EH (cell line): ENCODE measurements at regions not wholly inside any gene's neighbourhood (a gene's known extent, or its start where the extent isn't known, plus 50 kb on each side); places are given as distances from the start of the nearest gene placed in this dataset.

Source experiments
- DNase-seq: peaks from one replicate; pipeline ENCODE4 v3.0.0-alpha.2; 2015; ENCODE audit warnings: low read depth

DNA sequence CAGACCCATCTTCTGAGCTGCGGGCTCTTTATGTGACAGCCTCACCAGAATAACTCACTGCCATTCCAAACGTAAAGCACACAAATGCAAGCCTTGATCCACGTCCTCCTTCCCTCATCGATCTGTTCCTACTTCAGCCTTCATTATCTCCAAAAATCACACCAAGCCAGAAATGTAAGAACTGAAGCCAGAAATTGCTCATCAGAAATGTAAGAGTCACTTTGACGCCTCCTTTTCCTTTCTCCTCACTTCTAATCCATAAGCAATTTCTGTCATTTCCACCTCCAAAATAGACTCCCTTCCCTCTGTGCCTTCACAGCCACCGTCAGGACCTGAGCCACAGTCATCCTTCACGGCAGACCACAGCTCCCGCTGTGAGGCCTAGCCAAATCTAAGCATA is 387.3 kb upstream of the B3GAT1 start:
- no peak for DNase-seq

DNA sequence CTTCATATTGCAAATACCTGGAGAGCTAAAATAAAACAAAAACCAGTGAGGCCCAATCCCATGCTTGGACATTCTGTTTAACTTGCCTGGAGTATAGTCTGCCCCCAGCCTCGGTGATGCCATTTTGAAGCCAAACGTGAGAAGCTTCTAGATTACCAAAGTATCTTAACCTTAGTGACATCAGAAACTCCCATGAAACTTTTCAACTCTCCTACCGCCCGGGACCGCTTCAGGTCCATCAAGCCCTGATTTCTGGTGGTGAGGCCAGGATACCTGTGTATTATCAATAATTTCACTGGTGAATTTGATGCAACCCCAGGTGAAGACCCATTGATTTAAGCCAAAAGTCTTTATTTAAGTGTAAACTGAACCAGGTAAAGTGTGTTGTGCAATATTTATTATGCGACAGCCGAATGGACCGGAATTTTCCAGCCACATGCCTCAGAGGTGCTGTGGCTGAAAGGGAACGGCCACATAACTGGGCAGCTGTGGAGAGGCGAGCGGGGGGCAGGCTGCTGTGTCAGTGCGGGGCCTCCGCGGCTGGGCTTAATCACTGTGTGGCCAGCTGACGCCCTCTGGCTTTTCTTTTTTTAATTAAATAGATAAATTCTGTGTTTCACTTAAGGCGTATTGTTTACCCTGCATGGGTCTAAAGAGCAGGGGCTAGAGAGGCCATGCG is 385.5 kb upstream of the B3GAT1 start:
- DNase-seq = no peak

DNA sequence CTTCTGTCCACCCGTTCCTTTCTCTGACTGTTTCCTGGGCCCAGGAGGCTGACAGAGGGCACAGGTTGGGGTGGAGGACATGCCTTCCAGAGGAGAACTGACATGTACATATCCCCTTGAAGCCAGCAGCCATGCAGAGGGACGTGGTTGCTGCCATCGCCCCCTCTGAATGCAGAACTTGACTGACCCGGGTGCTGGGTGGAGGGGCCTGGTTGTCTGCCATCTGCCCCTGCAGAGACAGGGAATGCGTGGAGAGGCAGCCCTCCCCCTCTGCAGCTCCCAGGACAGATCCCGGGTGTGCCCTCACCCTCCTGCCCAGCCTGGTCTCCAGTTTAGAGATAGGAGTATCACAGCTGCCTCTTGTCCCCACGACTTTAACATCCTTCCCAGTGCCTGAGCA is 383.0 kb upstream of the B3GAT1 start:
- DNase-seq = no peak

DNA sequence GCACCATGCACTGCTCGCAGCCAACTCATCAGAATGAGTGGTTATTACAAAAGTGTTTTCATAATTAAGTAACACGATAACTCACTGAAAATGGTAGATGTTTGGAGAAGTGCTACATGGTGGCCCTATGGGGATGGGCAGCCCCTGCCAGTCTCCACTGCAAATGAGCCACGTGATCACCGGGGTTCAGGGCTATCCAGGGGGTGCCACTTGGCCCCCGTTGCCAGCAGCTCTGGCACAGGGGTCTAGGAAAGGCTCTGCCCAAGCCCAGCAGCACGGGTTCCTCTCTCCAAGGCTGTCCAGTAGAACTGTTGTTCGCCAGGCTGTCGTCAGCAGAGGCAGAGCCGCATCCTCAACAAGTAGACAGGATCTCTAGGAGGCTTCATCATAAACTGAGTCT is 382.1 kb upstream of the B3GAT1 start:
- no peak for DNase-seq

DNA sequence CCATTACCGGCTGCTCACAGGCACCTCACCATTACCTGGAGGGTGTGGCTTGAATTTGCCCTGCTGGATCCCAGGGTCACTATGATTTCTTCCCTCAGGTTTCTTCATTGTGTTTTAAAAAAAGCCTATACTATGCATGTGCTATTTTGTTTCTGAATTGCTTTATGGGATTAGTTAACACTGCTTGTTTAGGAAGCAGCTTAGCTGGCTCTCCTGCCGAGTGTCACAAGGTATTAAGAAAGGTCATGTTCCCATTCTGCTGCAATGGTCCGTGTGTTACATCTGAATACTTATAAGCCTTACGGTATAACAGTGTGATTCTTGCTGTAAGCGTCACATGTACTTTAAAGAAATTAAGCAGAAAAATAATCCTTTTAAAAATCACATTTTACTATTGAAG is 380.6 kb upstream of the B3GAT1 start:
- DNase-seq = no peak

DNA sequence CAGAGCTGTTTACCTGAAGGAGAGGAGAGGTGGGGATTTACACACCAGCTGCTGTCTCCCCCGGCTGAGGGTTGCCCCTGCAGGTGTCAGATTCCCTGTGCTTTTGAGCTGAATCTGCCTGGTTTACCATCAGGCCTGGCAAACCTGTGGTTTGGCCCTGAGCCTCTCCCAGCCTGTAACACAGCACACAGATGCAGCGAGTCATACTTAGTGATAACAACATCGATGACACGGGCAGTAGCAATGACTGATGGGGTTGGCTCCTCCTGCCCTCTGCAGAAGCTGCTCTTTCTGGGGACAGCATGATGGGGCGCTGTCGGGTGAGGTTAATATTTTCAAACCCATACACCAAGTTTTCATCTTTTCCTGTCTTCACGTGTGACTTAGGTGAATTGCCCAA is 380.0 kb upstream of the B3GAT1 start:
- DNase-seq = no peak

DNA sequence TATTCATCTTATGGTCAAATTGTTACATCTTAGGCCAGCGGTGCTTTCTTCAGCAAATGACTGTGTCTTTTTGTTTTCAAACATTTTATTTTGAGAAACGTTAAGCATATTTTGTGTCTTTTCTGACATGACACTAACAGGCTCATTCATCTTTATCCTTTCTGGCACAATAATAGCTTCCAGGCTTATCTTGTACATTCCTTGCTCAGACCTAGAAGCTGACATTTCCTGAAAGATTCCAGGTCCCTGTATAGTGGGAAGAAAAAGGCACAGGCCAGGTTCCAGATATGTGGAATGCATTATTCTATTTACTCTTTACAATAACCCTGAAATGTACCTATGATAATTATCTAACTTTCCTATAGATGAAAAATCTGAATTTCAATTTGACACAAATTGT is 379.1 kb upstream of the B3GAT1 start:
- no peak for DNase-seq

DNA sequence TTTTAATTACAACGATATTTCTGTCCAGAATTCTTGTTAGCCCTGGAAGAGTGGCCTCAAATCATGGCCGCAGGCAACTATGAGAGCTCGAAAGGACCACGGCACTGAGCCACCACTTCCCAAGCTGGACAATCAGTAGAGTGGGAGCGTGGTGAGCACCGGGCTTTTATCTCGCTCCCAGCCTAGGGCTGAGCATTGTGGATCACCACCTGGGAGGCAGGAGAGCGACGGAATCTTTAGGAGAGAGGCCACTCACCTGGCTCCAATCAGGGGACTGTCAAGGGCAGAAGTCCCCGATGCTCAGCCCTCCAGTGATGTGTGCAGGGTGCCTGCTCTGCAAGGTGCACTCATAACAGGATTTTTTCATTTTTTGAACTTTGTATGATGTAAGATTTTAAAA is 377.1 kb upstream of the B3GAT1 start:
- no peak for DNase-seq

DNA sequence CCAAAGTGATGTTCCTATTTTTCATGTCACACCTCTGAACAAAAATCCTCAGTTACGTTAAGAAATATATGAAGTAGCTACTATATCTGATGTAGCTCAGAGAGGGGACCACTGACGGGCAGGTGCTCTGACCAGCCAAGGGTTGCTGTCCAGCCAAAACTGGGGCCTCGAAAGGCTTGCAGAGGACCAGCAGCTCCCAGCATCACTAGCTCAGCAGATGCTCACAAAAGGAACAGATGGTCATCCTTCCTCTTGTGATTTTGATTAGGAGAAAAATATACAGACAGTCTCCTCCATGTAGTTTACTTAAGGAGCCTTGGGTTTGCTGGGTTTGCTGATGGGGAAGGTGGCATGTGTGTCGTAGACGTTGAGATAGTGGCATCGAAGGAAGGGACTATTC is 374.6 kb upstream of the B3GAT1 start:
- DNase-seq = no peak

DNA sequence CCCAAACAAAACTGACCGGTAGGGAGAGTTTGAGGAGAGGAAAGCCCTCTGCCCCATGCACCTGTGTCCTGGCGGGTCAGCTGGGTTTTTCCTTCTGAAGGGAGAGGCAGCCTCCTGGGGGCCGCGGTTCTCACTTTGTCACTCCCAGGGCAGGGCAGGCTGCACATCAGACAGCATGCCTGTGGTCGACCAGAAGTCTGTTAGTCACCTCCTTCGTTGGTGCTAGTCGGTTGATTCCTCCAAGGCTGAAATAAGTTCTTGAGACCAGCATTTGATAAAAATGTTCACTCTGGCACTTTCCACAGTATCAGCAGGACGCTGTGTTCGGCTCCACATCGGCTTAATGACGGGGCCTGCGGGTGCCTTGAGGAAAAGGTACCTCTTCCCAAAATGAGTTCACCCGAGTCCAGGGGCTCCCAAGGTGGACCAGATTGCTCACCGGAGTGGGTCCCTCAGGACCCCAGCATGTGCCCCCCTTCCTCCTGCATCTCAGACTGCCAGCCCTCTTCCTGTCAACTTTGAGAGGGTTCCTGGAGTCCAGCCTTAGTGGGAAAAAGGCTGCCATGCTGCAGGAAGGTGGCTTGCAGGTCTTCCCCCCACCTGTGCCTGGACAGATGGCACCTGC is 373.7 kb upstream of the B3GAT1 start:
- no peak for DNase-seq

DNA sequence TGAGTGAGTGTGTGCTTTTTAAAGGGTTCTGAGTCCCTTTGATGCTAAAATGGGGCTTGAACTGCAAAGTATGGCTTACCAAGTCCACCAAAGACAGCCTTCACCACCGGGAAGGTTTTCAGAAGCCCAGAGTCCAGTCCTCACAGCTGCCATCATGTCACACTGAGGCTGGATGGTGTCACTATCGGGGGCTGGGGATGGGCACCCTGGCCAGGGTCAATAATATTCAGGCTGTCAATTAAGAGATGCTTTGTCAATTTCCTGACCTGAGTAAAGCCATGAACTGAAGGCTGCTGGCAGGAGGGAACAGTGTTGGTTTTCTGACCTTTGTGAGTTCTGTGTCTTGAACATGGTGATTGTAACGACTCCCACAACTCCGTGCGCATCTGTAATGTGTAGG is 373.0 kb upstream of the B3GAT1 start:
- DNase-seq = no peak

DNA sequence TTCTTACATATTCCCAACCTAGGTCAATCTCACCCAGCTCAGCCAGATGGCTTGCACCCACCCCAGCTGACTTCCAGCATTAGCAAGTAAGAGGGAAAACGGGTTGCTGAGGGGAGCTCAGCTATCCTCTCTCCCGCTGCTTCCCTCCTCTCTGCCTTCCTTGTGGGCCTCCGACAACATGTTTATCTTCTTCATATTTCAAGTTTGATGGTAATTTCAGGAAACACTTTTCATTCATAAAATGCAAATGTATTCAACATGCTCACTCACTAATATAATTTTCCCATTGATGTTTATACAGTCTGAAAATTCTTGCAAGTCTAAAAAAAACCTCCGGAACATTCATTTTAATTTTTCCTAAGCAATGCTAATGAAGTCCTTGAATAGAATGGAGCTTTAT is 372.5 kb upstream of the B3GAT1 start:
- no peak for DNase-seq

DNA sequence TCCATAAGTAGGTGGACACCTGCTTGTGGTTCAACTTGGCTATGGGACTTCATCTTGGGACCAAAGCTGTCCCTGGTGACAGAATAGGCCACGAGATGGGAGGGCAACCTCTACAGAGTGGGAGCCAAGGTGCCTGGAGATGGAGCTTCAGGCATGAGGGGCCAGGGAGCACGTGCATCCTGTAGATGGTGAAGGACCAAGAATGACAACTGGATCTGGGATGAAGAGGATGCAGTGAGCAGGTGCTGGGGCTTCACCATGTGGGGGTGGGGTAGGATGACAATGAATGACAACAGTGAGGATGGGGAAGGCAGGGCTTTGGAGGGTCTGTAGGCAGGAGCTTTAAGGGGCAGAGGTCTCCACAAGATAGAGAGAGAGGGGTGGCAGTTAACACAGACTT is 372.0 kb upstream of the B3GAT1 start:
- no peak for DNase-seq

DNA sequence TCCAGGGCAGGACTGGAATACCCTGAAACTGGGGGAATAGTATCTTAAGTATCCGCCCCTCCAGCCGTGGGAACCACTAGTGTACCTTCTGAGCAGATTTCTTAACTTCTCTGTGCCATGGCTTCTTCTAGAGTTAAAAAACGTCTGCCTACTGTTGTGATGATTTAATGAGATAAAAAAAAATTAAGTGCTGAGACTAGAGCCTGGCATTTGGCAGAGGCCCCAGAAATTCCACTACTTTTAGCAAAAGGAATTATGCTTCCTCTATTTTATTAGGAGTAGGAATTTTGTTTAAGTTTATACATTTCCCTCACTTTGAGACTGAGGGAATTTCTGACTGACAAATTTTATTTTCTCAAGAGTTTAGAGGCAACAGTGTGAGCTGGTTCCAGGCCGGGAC is 371.2 kb upstream of the B3GAT1 start:
- DNase-seq = no peak

DNA sequence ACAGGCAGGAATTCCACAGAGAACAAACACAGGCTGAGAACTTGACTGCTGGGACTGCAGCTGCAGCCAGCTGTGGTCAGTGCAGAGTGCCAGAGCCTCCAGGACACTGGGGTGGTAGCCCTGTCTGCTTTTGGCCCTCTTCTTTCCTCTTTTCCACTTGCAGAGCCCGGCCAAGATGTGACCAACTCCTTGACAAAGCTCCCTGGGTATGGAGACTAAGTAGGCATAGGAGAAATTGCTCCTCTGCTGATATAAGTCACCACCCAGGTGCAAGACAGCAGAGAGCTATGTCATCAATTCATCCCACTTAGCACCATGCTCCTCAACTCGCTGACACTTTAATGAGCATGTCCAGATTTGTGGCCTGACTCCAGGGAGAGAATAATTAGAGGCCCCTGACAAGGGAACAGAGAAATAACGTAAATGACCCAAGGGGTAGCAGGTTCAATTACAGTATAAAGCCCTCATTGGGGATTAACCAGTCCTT is 369.4 kb upstream of the B3GAT1 start:
- no peak for DNase-seq

DNA sequence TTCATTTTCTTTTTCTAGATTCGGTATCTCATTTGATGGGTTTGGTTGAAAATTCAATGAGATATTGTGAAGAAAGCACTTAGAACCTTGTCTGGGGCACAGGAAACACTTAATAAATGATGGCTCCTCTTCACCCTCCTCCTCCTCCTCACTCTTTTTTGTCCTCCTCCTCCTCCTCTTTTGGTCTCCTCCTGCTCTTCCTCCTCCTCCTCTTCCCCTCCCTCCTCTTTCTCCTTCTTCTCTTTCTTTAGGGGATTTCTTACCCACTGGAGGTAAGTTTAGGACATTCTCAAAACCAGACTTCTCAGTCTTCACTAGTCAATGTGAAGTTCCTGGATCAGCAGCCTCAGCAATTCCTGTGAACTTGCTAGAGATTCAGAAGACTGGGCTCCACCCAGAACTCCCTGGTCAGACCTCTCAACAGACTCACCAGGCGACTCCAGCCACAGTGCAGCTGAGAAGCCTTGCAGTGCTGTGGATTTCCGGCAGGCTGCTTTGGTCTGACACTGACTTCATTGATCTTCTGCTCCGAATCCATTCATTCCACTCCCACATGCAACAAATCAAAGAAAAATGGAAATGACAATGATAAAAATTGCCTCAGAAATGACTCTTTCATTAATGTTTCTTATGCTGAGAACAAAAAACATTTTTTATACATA is 368.6 kb upstream of the B3GAT1 start:
- DNase-seq = no peak

DNA sequence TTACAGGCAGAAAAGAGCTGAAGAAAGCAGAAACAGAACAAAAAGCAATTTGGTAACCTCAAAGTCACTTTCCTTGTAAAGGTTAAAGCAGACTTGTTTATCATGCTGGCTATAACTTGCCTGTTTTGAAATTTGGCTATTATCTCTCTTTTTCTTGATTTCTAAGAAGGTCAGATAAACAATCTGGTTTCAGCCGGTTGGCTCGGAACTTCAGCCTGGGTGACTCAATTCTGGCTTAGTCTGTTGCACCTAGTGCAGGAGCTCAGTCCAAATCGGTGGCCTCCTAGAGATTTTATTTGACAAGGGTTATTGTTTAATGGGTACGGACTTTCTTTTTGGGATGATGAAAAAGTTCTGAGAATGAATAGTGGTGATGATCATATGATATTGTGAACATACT is 367.1 kb upstream of the B3GAT1 start:
- DNase-seq = no peak

DNA sequence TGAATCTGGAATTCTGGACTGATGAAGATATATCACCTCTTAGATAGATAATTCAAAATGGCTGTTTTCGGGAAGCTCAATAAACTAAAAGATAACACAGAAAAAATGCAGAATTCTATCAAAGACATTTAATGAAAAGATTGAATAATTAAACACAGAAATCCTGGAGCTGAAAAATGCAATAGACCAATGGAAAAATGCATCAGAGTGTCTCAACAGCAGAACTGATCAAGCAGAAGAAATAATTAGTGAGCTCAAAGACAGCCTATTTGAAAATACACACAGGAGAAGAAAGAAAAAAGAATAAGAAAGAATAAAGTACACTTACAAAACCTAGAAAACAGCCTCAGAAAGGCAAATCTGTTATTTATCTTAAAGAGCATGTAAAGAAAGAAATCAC is 356.4 kb upstream of the B3GAT1 start:
- no peak for DNase-seq

DNA sequence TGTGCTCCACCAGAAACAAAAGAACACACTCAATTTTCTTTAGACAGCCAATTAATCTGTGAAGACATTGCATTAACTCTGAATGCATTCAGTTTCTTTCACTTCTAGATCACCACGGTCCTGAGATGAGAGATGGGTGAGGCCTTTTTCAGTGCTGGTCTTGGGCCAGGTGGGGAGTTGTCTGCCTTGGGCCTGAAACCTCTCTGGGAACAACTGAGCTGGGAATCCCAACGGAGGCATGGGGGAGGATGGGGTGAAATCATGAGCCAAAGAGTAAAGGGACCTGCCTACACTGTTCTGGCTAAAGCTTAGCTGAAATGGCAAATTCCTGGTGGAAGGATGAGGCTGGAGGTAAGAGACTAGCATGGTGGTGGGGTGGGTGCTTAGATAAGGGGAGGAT is 353.5 kb upstream of the B3GAT1 start:
- no peak for DNase-seq

DNA sequence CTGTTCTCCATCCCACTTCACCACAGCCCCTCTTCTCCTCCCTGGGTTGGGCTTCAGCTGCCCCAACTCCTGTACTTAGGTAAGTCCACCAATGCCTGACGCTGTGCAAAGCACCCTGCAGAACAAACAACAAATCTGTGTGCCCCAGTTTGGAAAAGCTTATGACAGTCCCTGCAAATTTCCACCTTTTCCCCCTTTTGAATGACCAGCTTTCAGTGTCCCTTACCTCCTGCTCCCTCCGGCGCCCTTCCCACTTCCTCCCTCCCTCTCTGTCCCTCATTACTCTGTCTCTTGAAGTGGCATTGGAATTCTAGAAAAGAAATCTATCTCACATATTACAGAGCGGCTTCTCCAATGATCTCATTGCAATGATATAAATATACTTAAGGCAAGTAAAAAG is 352.9 kb upstream of the B3GAT1 start:
- no peak for DNase-seq

DNA sequence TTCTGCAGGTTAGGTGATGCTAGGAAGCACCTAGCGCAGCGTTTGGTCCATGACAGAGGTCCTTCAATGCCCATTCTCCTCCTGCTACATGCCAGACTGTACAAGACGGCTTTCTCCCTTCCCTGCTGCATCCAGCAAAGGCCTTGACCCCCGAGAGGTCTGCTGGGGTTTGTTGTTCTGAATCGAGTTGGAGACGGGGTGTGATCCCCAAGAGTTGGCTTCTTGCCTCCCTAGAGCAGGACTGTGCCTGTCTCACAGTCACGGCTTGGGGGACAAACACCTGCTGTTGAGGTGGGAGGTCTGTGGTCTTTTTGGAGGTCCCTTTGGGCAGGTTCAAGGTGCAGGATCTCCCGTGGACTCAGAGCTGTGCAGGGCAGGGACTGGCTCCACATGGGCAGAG is 352.3 kb upstream of the B3GAT1 start:
- DNase-seq = no peak

DNA sequence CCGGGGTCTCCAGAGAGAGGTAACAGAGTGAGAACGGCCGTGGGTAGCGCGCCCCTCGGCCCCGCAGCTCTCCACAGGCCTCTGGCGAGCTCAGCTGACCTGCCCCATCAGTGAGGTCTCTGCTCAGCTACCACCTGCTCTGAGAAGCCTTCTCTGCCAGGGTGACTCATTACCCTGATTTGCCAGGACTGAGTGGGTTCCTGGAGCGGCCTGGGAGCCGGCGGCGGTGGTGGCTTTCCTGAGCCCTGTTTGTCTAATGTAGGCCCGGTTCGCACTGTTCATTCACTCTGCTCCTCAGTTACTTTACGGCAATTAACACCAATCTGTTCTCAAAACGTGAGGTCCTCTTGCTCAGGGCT is 351.0 kb upstream of the B3GAT1 start:
- DNase-seq = no peak

DNA sequence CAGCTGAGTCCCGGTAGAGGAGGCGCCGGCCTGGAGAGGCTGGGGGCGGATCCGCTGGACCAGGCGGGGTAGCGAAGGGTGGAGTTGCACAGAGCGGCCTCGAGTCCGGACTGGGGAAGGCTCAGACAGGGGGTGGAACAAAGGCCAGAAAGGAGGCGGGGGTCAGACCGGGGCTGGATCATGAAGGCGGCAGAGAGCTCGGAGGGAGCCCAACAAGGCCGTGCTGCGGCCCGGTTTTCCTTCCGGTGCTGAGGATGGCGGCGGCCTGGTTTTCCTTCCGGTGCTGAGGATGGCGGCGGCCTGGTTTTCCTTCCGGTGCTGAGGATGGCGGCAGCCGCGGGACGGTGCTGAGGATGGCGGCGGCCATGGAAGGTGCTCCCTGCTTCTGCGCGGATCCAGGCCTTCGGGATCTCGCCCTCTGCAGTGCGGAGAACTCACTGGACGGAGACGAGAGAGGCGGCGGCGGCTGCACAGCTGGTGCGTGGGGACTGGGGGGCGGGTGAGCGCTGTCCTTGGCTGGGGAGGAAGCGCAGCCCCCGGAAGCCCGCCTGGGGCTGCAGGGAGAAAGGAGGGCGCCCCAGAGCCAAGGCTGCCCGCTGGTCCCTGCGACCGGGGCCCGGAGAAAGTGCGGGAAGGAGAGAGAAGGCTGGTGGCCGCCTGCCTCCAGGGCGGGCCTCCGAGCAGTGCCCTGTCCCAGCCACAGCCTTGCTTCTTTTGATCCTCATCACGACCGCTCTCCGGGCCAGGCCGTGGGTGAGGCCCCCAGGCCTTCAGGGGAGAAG is 350.4 kb upstream of the B3GAT1 start:
- DNase-seq = no peak
